Upper lobe of left lung (tissue), 4 donors: ENCODE measurements at regions not wholly inside any gene's neighbourhood (a gene's known extent, or its start where the extent isn't known, plus 50 kb on each side); places are given as distances from the start of the nearest gene placed in this dataset.

ENCODE experiments used
- EP300 ChIP-seq, 4 donors: sonication (generic); formaldehyde crosslinking; IDR thresholded peaks; one replicate each; pipeline ENCODE4 v1.5.1; 2017; ENCODE audit warnings: antibody characterized with exemption in 4 of 4, control low read depth in 2 of 4
- POLR2A ChIP-seq, 4 donors: fragments of 450-650 bp; IDR thresholded peaks; one replicate each; pipeline ENCODE4 v1.5.1; 2016 to 2017; ENCODE audit warnings: antibody characterized with exemption in 4 of 4, mild to moderate bottlenecking in 2 of 4
- POLR2AphosphoS5 ChIP-seq, 2 donors: sonication (generic); formaldehyde crosslinking; IDR thresholded peaks; one replicate each; pipeline ENCODE4 v1.5.1; 2017; ENCODE audit warnings: antibody characterized with exemption in 2 of 2
- TF ChIP-seq, protein P1 (sequence below), 6 experiments: fragments of 450-650 bp in 4 of 6; fragments of 200-600 bp in 2 of 6; sonication (generic) in 2 of 6; IDR thresholded peaks; one replicate each; pipeline ENCODE4 v1.5.1; 2016 to 2019; ENCODE audit warnings: antibody characterized with exemption in 6 of 6

DNA sequence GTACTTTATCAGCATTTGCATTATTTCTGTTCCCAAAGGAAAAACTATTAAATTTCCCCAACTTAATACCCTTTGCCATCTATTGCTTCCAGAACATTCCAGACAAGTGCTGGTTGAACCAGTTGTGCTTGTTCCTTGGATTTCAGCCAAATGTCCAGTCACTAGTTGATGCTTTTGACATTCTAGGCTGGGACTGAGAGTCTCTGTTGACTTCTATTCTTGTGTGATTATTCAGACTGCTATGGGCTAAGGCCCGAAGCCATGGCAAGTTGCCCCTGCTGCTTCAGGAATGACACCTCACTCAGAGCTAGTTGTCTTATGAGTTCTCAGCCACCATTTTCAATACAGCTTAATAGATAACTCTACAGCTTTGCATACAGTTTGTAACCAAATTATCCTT is 458.1 kb upstream of the ARGLU1 start:
- TF ChIP-seq, protein P1, sequence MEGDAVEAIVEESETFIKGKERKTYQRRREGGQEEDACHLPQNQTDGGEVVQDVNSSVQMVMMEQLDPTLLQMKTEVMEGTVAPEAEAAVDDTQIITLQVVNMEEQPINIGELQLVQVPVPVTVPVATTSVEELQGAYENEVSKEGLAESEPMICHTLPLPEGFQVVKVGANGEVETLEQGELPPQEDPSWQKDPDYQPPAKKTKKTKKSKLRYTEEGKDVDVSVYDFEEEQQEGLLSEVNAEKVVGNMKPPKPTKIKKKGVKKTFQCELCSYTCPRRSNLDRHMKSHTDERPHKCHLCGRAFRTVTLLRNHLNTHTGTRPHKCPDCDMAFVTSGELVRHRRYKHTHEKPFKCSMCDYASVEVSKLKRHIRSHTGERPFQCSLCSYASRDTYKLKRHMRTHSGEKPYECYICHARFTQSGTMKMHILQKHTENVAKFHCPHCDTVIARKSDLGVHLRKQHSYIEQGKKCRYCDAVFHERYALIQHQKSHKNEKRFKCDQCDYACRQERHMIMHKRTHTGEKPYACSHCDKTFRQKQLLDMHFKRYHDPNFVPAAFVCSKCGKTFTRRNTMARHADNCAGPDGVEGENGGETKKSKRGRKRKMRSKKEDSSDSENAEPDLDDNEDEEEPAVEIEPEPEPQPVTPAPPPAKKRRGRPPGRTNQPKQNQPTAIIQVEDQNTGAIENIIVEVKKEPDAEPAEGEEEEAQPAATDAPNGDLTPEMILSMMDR (IDR thresholded peaks at IDR 0.05) = no peak
- TF ChIP-seq POLR2A (IDR thresholded peaks at IDR 0.05) (no peak), POLR2AphosphoS5 (IDR thresholded peaks at IDR 0.05) (peak in 1 of 2 donors; percentile 41), EP300 (IDR thresholded peaks at IDR 0.05) (peak in 1 of 4 donors; percentile 66)
